SK-N-SH (cell line): ENCODE measurements at regions not wholly inside any gene's neighbourhood (a gene's known extent, or its start where the extent isn't known, plus 50 kb on each side); places are given as distances from the start of the nearest gene placed in this dataset.
A peak's percentile ranks its signal among the peaks of the same experiment; 100 is the strongest.

Experiments
- CTCF ChIA-PET: fragments of 300-600, 350-600 bp; formaldehyde crosslinking; extraction: SDS; loops from one replicate; lab custom pipeline; 2021; lab: Yijun Ruan, JAX
- POLR2A ChIA-PET: fragments of 350-600 bp; sonication (Branson Sonifier 250); formaldehyde crosslinking; extraction: SDS; loops from one replicate; lab custom pipeline; 2020; ENCODE audit warnings: antibody characterized with exemption, inconsistent platforms; lab: Yijun Ruan, JAX
- DNase-seq: peaks from one replicate; pipeline ENCODE4 v3.0.0; 2012
- H2AFZ ChIP-seq: fragments of 200-600 bp; sonication (generic); 2 replicates; pipeline ENCODE4 v1.8.1; 2016; ENCODE audit warnings: antibody characterized with exemption, mild to moderate bottlenecking, low read depth
- H3F3A ChIP-seq: fragments of 200-600 bp; sonication (generic); replicated peaks from 2 replicates; pipeline ENCODE3; 2016; ENCODE audit warnings: antibody characterized with exemption, mild to moderate bottlenecking; ENCODE audit not compliant: insufficient read depth
- H3K27ac ChIP-seq, 2 experiments: fragments of 200-500 bp in 1 of 2; fragments of 200-600 bp in 1 of 2; sonication (Bioruptor generic) in 1 of 2; sonication (generic), shearing (Covaris generic) in 1 of 2; 2 replicates each; pipeline versions ENCODE4 v1.5.1 to v1.6.1; 2014 to 2016; ENCODE audit warnings: low read depth in 2 of 2, inconsistent platforms in 1 of 2, low read length in 1 of 2, mild to moderate bottlenecking in 1 of 2, mixed read lengths in 1 of 2
- H3K27me3 ChIP-seq: fragments of 200-600 bp; sonication (generic), shearing (Covaris generic); 2 replicates; pipeline ENCODE4 v1.6.1; 2016; ENCODE audit warnings: mixed run types; ENCODE audit not compliant: insufficient read depth
- H3K36me3 ChIP-seq, 2 experiments: fragments of 200-500 bp in 1 of 2; fragments of 200-600 bp in 1 of 2; sonication (Bioruptor generic) in 1 of 2; sonication (generic) in 1 of 2; replicated peaks in 1 of 2; 2 replicates each; pipeline versions ENCODE3 to v1.5.1; 2014 to 2016; ENCODE audit warnings: low read length in 1 of 2, mild to moderate bottlenecking in 1 of 2; ENCODE audit not compliant: insufficient read depth in 2 of 2, control insufficient read depth in 1 of 2
- H3K4me1 ChIP-seq, 2 experiments: fragments of 200-500 bp in 1 of 2; fragments of 200-600 bp in 1 of 2; sonication (Bioruptor generic) in 1 of 2; sonication (generic), shearing (Covaris generic) in 1 of 2; 2 replicates each; pipeline versions ENCODE4 v1.5.1 to v1.6.1; 2014 to 2016; ENCODE audit warnings: low read depth in 1 of 2, low read length in 1 of 2, mixed run types in 1 of 2; ENCODE audit not compliant: insufficient read depth in 2 of 2, control insufficient read depth in 1 of 2
- H3K4me2 ChIP-seq: fragments of 200-600 bp; sonication (generic), shearing (Covaris generic); 2 replicates; pipeline ENCODE4 v1.6.1; 2017; ENCODE audit warnings: mixed run types
- H3K4me3 ChIP-seq, 2 experiments: fragments of 200-500 bp in 1 of 2; fragments of 200-600 bp in 1 of 2; sonication (Bioruptor generic) in 1 of 2; sonication (generic), shearing (Covaris generic) in 1 of 2; 2 replicates each; pipeline versions ENCODE4 v1.5.1 to v1.8.1; 2014 to 2016; ENCODE audit warnings: low read depth in 2 of 2, inconsistent platforms in 1 of 2, low read length in 1 of 2, mild to moderate bottlenecking in 1 of 2, mixed read lengths in 1 of 2, moderate library complexity in 1 of 2
- H3K79me2 ChIP-seq: fragments of 200-600 bp; sonication (generic); 2 replicates; pipeline ENCODE4 v1.8.1; 2017; ENCODE audit warnings: mild to moderate bottlenecking; ENCODE audit not compliant: insufficient read depth
- H3K9ac ChIP-seq: fragments of 200-600 bp; sonication (generic); 2 replicates; pipeline ENCODE4 v1.6.1; 2017; ENCODE audit warnings: mixed run types
- H3K9me2 ChIP-seq: fragments of 200-600 bp; sonication (generic); 2 replicates; pipeline ENCODE4 v1.6.1; 2017; ENCODE audit warnings: mixed run types
- H3K9me3 ChIP-seq: fragments of 200-600 bp; sonication (generic); 2 replicates; pipeline ENCODE4 v1.6.1; 2017; ENCODE audit warnings: mixed run types, mild to moderate bottlenecking, moderate library complexity
- H4K20me1 ChIP-seq: fragments of 200-600 bp; sonication (generic); 2 replicates; pipeline ENCODE4 v1.6.1; 2017; ENCODE audit warnings: mild to moderate bottlenecking, mixed run types; ENCODE audit not compliant: insufficient read depth
- CTCF ChIP-seq: fragments of 200-600 bp; sonication (generic); IDR thresholded peaks from 2 replicates; pipeline ENCODE4 v1.6.1; 2017; ENCODE audit warnings: antibody characterized with exemption, mild to moderate bottlenecking, moderate library complexity
- NFIC ChIP-seq: IDR thresholded peaks from 2 replicates; pipeline ENCODE4 v1.4.0; 2012; ENCODE audit warnings: borderline replicate concordance
- NRF1 ChIP-seq: IDR thresholded peaks from 2 replicates; pipeline ENCODE4 v1.6.1; 2012; ENCODE audit warnings: low read depth, mild to moderate bottlenecking, low read length
- RFX5 ChIP-seq: IDR thresholded peaks from 2 replicates; pipeline ENCODE4 v1.6.1; 2012; ENCODE audit warnings: mild to moderate bottlenecking, improper control_type of control experiment, low read length
- TCF12 ChIP-seq: IDR thresholded peaks from 2 replicates; pipeline ENCODE4 v1.4.0; 2012
- USF1 ChIP-seq: IDR thresholded peaks from 2 replicates; pipeline ENCODE4 v1.4.0; 2012; ENCODE audit warnings: low read depth, borderline replicate concordance
- YY1 ChIP-seq: IDR thresholded peaks from 2 replicates; pipeline ENCODE4 v1.4.0; 2012; ENCODE audit warnings: low read depth, mild to moderate bottlenecking
- WGBS: methylation state at CpG from one replicate; pipeline ENCODE4 v1.1.6; 2017; ENCODE audit warnings: low lambda C conversion rate; 5-methylcytosine and 5-hydroxymethylcytosine counted together
- TF ChIP-seq, protein P1 (sequence below): IDR thresholded peaks from 2 replicates; pipeline ENCODE4 v1.4.0; 2012; ENCODE audit warnings: low read depth, borderline replicate concordance

DNA sequence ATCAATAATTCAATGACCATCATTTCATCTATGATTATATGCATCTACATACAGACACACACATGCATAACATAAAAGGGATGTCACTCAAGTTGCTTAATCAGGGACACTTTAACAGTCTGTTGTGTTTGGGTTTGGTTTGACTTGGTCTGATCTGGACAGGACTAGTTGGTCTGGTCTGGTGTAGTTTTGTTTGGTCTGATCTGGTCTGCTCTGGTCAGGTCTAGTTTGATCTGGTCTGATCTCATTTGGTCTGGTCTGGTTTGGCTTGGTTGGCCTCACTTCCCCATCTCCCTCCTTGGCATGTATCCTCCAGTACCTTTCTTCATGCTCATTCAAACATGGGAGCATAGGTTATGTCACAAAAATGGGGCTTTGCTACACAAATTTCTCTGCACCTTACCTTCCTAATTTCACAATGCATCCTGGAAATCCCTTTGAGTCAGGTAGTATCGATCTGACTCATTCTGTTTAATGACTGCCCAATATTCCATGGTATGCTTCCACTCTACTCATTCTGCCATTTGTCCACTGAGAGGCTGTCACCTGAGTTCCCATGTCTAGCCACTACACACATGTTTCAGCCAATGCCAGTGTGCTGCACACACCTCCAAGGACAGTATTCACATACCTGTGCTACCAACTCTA, 73.0 kb upstream of the TPM1 start:
- no peaks in the 10 kb centered on the region for H3K79me2 ChIP-seq
- ChIA-PET CTCF (interaction anchor here (1.0 kb wide), 1 partner anchor 78 kb away, joined by 4 read pairs; no protein-coding TSS in a partner anchor), POLR2A (no interaction called here)
- no peak overlapping the region for H3K4me2 ChIP-seq
- H2AFZ ChIP-seq: no peak overlapping the region
- peaks cover 10% of the 10 kb centered on the region for H3F3A ChIP-seq
- H3K27me3 ChIP-seq: no peaks in the 10 kb centered on the region
- H3K36me3 ChIP-seq: no peaks in the 10 kb centered on the region
- no peak for DNase-seq
- no peak for TF ChIP-seq RFX5
- no peak for TF ChIP-seq TCF12
- no peak for TF ChIP-seq NRF1
- TF ChIP-seq CTCF: no peak
- TF ChIP-seq, protein P1, sequence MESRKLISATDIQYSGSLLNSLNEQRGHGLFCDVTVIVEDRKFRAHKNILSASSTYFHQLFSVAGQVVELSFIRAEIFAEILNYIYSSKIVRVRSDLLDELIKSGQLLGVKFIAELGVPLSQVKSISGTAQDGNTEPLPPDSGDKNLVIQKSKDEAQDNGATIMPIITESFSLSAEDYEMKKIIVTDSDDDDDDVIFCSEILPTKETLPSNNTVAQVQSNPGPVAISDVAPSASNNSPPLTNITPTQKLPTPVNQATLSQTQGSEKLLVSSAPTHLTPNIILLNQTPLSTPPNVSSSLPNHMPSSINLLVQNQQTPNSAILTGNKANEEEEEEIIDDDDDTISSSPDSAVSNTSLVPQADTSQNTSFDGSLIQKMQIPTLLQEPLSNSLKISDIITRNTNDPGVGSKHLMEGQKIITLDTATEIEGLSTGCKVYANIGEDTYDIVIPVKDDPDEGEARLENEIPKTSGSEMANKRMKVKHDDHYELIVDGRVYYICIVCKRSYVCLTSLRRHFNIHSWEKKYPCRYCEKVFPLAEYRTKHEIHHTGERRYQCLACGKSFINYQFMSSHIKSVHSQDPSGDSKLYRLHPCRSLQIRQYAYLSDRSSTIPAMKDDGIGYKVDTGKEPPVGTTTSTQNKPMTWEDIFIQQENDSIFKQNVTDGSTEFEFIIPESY: no peak
- H3K4me3 ChIP-seq: no peak overlapping the region
- 94% methylated on average over 1 of the region's 1 CpG for WGBS
- H3K27ac ChIP-seq: no peak overlapping the region
- H3K9me2 ChIP-seq: no peaks in the 10 kb centered on the region
- peaks cover 0 to 1% of the 10 kb centered on the region in 2 experiments; a peak in 1 of 4 replicates for H3K4me1 ChIP-seq
- H3K9ac ChIP-seq: no peak overlapping the region
- no peaks in the 10 kb centered on the region for H3K9me3 ChIP-seq
- H4K20me1 ChIP-seq: no peaks in the 10 kb centered on the region

DNA sequence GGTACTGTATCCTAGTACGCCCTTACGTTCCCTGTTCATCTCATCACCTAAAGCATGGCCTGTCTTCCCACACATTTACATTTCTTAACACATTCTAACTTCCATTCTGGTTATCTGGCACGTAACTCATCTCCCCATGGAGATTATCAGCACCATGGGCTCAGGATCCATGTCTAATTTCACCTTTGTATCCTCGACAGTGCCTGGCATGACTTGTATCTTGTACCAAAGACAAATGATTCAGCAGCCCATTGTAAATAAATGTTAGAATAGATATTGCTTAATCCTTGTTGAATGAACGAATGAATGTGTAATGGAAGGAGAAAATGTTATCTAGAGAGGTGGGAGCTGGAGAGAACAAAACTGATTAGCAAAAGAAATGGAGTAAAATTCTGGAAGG, 69.7 kb upstream of the TPM1 start:
- Histone ChIP-seq H3K4me2 (no peak overlapping the region), H3K4me1 (peaks cover under 1 to 13% of the 10 kb centered on the region in 2 experiments), H2AFZ (no peak overlapping the region), H4K20me1 (no peaks in the 10 kb centered on the region), H3K36me3 (no peaks in the 10 kb centered on the region), H3K27ac (no peak overlapping the region), H3K9me3 (no peaks in the 10 kb centered on the region), H3F3A (peaks cover 30% of the 10 kb centered on the region), H3K9ac (no peak overlapping the region), H3K79me2 (peaks cover 8% of the 10 kb centered on the region; the same call in 1 of the 2 replicates), H3K4me3 (no peak overlapping the region), H3K9me2 (no peaks in the 10 kb centered on the region), H3K27me3 (no peaks in the 10 kb centered on the region)
- 58% methylated on average over 5 of the region's 5 CpGs for WGBS
- TF ChIP-seq TCF12 (no peak), NFIC (0 out of 2 replicates have a peak, but pooled peaks have one; percentile 45)
- DNase-seq: no peak
- POLR2A ChIA-PET: no interaction called here
- CTCF ChIA-PET: no interaction called here

DNA sequence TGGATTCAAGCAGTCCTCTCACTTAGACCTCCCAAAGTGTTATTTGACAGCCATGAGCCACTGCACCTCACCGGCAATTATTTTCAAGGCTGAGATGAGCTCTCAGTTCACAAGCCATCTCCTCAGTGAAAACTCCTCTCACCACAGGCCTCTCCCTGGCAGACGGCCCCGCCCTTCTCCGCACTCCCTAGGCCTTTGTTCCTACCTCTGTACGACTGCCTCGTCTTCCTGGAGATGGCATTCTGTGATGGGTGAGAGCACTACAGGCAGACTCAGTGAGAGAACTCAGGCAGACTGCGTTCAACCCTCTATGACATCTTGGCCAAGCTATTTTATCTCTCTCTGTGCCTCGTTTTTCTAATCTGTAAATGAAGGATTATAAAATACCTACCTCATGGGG, 67.0 kb upstream of the TPM1 start:
- no peak overlapping the region for H3K9ac ChIP-seq
- TF ChIP-seq YY1: no peak
- TF ChIP-seq NFIC: no peak
- no peak for TF ChIP-seq USF1
- no peaks in the 10 kb centered on the region for H3K36me3 ChIP-seq
- peak overlapping the region in 1 of 2 experiments; percentile 94; a peak in 2 of 4 replicates for H3K27ac ChIP-seq
- CTCF ChIA-PET: no interaction called here
- H3K27me3 ChIP-seq: no peaks in the 10 kb centered on the region
- H3K4me2 ChIP-seq: no peak overlapping the region
- no peaks in the 10 kb centered on the region for H4K20me1 ChIP-seq
- H2AFZ ChIP-seq: no peak overlapping the region
- peaks cover 8% of the 10 kb centered on the region; the same call in 1 of the 2 replicates for H3K79me2 ChIP-seq
- no peak for DNase-seq
- peaks cover 11 to 33% of the 10 kb centered on the region in 2 experiments for H3K4me1 ChIP-seq
- H3F3A ChIP-seq: peaks cover 48% of the 10 kb centered on the region
- 68% methylated on average over 8 of the region's 8 CpGs for WGBS
- H3K9me3 ChIP-seq: no peaks in the 10 kb centered on the region
- no peak overlapping the region for H3K4me3 ChIP-seq
- POLR2A ChIA-PET: no interaction called here
- no peaks in the 10 kb centered on the region for H3K9me2 ChIP-seq
